Osteoblast (primary cell): ENCODE measurements at regions not wholly inside any gene's neighbourhood (a gene's known extent, or its start where the extent isn't known, plus 50 kb on each side); places are given as distances from the start of the nearest gene placed in this dataset.
A peak's percentile ranks its signal among the peaks of the same experiment; 100 is the strongest.

Experiments used
- DNase-seq: peaks from one replicate; pipeline ENCODE4 v3.0.0; 2011; ENCODE audit warnings: low spot score, mixed read lengths; ENCODE audit not compliant: insufficient read length; ENCODE audit errors: missing footprints
- H2AFZ ChIP-seq: 2 replicates; pipeline ENCODE4 v1.6.0; 2011; ENCODE audit warnings: mild to moderate bottlenecking, low read length
- H3K27ac ChIP-seq: 2 replicates; pipeline ENCODE4 v1.5.1; 2011; ENCODE audit warnings: mild to moderate bottlenecking, low read depth, low read length, moderate library complexity
- H3K27me3 ChIP-seq: 2 replicates; pipeline ENCODE4 v1.6.0; 2012; ENCODE audit warnings: mild to moderate bottlenecking, control low read depth, inconsistent platforms, low read length, moderate library complexity; ENCODE audit not compliant: insufficient read depth
- H3K36me3 ChIP-seq: 2 replicates; pipeline ENCODE4 v1.5.1; 2011; ENCODE audit warnings: mild to moderate bottlenecking, low read length, control low read depth, moderate library complexity; ENCODE audit not compliant: insufficient read depth
- H3K4me1 ChIP-seq: 2 replicates; pipeline ENCODE4 v1.5.1; 2011; ENCODE audit warnings: mild to moderate bottlenecking, low read length, control low read depth, moderate library complexity; ENCODE audit not compliant: insufficient read depth
- H3K4me2 ChIP-seq: 2 replicates; pipeline ENCODE4 v1.6.0; 2011; ENCODE audit warnings: mild to moderate bottlenecking, low read length; ENCODE audit not compliant: insufficient read depth
- H3K4me3 ChIP-seq: fragments of 200-600 bp; sonication (generic); 3 replicates; pipeline ENCODE4 v1.5.1; 2012; ENCODE audit warnings: mild to moderate bottlenecking, low read length, inconsistent platforms; ENCODE audit not compliant: insufficient read depth
- H3K79me2 ChIP-seq: 2 replicates; pipeline ENCODE4 v1.6.0; 2012; ENCODE audit warnings: mild to moderate bottlenecking, low read length, control low read depth, inconsistent platforms; ENCODE audit not compliant: insufficient read depth
- H3K9me3 ChIP-seq: 2 replicates; pipeline ENCODE4 v1.5.1; 2011; ENCODE audit warnings: low read depth, low read length, control low read depth
- H4K20me1 ChIP-seq: 2 replicates; pipeline ENCODE4 v1.6.0; 2012; ENCODE audit warnings: mild to moderate bottlenecking, low read length, control low read depth; ENCODE audit not compliant: insufficient read depth
- TF ChIP-seq, protein P1 (sequence below): IDR thresholded peaks from 2 replicates; pipeline ENCODE4 v1.5.1; 2011; ENCODE audit warnings: mild to moderate bottlenecking, low read depth, low read length, moderate library complexity; ENCODE audit errors: extremely low read depth

GRCh38 chr2:224312741-224313140 lies 89.2 kb downstream of the FAM124B start:
- Histone ChIP-seq H3K4me3 (no peak overlapping the region), H3K79me2 (no peaks in the 10 kb centered on the region), H3K4me1 (peaks cover 5% of the 10 kb centered on the region), H3K27ac (no peak overlapping the region), H3K27me3 (peaks cover 11% of the 10 kb centered on the region), H3K4me2 (no peak overlapping the region), H4K20me1 (no peaks in the 10 kb centered on the region), H3K9me3 (no peaks in the 10 kb centered on the region), H3K36me3 (no peaks in the 10 kb centered on the region), H2AFZ (no peak overlapping the region)
- no peak for DNase-seq
- TF ChIP-seq, protein P1, sequence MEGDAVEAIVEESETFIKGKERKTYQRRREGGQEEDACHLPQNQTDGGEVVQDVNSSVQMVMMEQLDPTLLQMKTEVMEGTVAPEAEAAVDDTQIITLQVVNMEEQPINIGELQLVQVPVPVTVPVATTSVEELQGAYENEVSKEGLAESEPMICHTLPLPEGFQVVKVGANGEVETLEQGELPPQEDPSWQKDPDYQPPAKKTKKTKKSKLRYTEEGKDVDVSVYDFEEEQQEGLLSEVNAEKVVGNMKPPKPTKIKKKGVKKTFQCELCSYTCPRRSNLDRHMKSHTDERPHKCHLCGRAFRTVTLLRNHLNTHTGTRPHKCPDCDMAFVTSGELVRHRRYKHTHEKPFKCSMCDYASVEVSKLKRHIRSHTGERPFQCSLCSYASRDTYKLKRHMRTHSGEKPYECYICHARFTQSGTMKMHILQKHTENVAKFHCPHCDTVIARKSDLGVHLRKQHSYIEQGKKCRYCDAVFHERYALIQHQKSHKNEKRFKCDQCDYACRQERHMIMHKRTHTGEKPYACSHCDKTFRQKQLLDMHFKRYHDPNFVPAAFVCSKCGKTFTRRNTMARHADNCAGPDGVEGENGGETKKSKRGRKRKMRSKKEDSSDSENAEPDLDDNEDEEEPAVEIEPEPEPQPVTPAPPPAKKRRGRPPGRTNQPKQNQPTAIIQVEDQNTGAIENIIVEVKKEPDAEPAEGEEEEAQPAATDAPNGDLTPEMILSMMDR, result no peak

DNA sequence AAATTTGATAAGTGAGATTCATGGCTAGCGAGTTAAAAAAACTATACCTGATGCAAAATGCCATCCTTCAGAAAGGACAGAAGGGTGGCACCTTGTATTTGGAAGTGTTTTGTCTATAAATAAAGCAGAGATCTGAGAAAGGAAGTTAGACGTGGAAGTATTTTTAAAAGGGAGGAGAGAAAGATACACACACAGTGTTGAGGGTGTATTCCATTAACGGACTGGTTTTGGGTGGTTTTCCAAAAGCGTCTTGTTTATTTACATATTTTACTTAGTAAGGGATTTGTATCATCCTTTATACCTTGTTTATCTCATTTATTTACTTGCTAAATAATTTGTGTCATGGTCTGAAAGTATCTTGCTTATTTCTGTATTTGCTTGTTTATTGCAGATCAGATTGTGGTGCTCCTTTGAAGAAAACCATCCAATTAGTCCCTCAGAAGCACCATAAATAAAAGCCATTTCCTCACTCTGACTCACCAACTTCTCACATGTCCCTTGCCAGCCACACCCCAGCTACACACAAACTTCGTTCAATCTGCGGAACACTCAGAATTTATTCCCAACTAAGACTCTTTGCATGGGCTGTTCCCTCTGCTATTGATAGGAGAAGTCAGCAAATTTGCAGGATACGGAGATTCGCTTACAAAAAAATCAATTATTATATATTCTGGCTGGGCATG lies 90.8 kb downstream of the FAM124B start:
- H3K4me1 ChIP-seq, result peaks cover 5% of the 10 kb centered on the region
- DNase-seq, result no peak
- H3K36me3 ChIP-seq, result no peaks in the 10 kb centered on the region
- H2AFZ ChIP-seq, result no peak overlapping the region
- no peaks in the 10 kb centered on the region for H3K79me2 ChIP-seq
- no peak overlapping the region for H3K4me2 ChIP-seq
- no peaks in the 10 kb centered on the region for H4K20me1 ChIP-seq
- H3K4me3 ChIP-seq, result no peak overlapping the region
- no peak overlapping the region for H3K27ac ChIP-seq
- TF ChIP-seq, protein P1, result no peak
- peaks cover 11% of the 10 kb centered on the region for H3K27me3 ChIP-seq
- H3K9me3 ChIP-seq, result no peaks in the 10 kb centered on the region

DNA sequence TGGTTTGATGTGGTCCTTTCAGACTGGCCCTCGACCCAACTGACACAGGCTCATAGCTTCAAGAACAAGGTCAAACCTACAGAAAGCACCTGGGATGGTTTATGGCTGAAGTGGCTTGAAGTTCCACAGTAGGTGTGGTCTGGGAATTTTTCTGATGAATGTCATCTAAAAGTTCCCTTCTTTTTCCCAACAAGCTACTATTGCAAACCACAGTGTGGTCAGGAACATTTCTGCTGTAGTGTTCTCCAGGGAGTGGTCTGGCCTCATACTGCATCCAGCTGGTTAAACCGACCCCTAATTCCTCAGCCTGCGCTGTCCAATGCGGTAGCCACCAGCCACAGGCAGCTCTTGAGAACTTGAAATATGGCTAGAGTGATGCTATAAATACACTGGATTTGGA lies 92.7 kb downstream of the FAM124B start:
- H4K20me1 ChIP-seq, result no peaks in the 10 kb centered on the region
- no peaks in the 10 kb centered on the region for H3K9me3 ChIP-seq
- H3K4me2 ChIP-seq, result no peak overlapping the region
- H3K79me2 ChIP-seq, result no peaks in the 10 kb centered on the region
- H3K36me3 ChIP-seq, result no peaks in the 10 kb centered on the region
- peaks cover 5% of the 10 kb centered on the region for H3K4me1 ChIP-seq
- no peak overlapping the region for H3K27ac ChIP-seq
- TF ChIP-seq, protein P1, result no peak
- H3K27me3 ChIP-seq, result peaks cover 9% of the 10 kb centered on the region
- no peak overlapping the region for H3K4me3 ChIP-seq
- peak; percentile 68 for DNase-seq
- no peak overlapping the region for H2AFZ ChIP-seq

DNA sequence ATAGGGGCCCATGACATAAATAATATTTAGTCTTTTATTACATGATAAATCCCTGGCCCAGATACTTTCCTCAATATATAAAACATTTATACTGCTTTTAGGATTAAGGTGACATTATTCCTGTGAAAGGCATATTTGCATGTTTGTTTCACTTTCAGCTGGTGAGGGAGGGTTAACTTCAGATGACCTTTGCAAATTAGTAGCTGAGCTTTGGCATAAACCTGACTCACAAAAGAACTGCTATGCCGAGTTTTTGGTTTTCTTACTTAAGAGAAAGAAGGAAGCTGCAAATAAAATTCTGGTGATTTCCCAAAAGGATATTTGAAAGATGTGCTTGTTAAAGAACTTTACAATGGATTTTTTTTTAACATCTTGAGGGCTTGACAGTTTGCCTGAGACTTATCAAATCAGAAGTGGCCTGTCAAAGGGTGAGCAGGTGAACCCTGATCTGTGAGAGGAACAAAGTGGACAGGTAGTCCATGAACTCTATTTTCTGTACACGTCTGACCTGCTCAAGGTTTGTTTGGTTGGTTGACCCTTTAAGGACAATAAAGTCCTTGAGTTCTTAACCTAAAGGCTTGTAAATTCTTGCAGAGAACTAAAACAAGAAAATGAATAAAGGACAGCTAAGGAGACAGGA lies 93.5 kb downstream of the FAM124B start:
- TF ChIP-seq, protein P1, result no peak
- peak; percentile 25 for DNase-seq

More for the DNA sequence above, 93.5 kb downstream of the FAM124B start:
- H3K27me3 ChIP-seq, result peaks cover 7% of the 10 kb centered on the region
- no peak overlapping the region for H2AFZ ChIP-seq
- no peaks in the 10 kb centered on the region for H3K79me2 ChIP-seq
- H3K27ac ChIP-seq, result no peak overlapping the region
- H4K20me1 ChIP-seq, result no peaks in the 10 kb centered on the region
- no peaks in the 10 kb centered on the region for H3K9me3 ChIP-seq
- no peak overlapping the region for H3K4me2 ChIP-seq
- peaks cover 5% of the 10 kb centered on the region for H3K4me1 ChIP-seq
- H3K36me3 ChIP-seq, result no peaks in the 10 kb centered on the region
- H3K4me3 ChIP-seq, result no peak overlapping the region
